ENCODE measurements at regions not wholly inside any gene's neighbourhood (a gene's known extent, or its start where the extent isn't known, plus 50 kb on each side); places are given as distances from the start of the nearest gene placed in this dataset.

- no peaks in the 10 kb centered on the region for H3K9me3 ChIP-seq (ENCODE audit: control insufficient read depth in 1 of 2, low read length in 2 of 2)
- H3K27ac ChIP-seq (ENCODE audit: low read depth, low read length), result no peak overlapping the region
- H3K4me1 ChIP-seq (ENCODE audit: control insufficient read depth in 1 of 2, insufficient read depth in 2 of 2, low read length in 2 of 2), result no peaks in the 10 kb centered on the region
- H3K36me3 ChIP-seq (ENCODE audit: control insufficient read depth in 1 of 2, insufficient read depth in 2 of 2, low read length in 2 of 2), result no peaks in the 10 kb centered on the region
- no peaks in the 10 kb centered on the region for H3K27me3 ChIP-seq (ENCODE audit: control insufficient read depth in 1 of 2, insufficient read depth in 2 of 2, low read length in 2 of 2)
- no peak overlapping the region for H3K4me3 ChIP-seq (ENCODE audit: low read depth in 1 of 2, low read length in 2 of 2)
- H3K9ac ChIP-seq (ENCODE audit: low read depth in 1 of 2, low read length in 2 of 2), result no peak overlapping the region
Measured at GRCh38 chr21:43295066-43295958, 126.5 kb downstream of the CRYAA start.

- Histone ChIP-seq H3K4me3 (ENCODE audit: low read depth in 1 of 2, low read length in 2 of 2) (no peak overlapping the region), H3K27ac (ENCODE audit: low read depth, low read length) (no peak overlapping the region), H3K9ac (ENCODE audit: low read depth in 1 of 2, low read length in 2 of 2) (no peak overlapping the region), H3K27me3 (ENCODE audit: control insufficient read depth in 1 of 2, insufficient read depth in 2 of 2, low read length in 2 of 2) (no peaks in the 10 kb centered on the region), H3K36me3 (ENCODE audit: control insufficient read depth in 1 of 2, insufficient read depth in 2 of 2, low read length in 2 of 2) (no peaks in the 10 kb centered on the region), H3K4me1 (ENCODE audit: control insufficient read depth in 1 of 2, insufficient read depth in 2 of 2, low read length in 2 of 2) (no peaks in the 10 kb centered on the region), H3K9me3 (ENCODE audit: control insufficient read depth in 1 of 2, low read length in 2 of 2) (peaks cover 3 to 4% of the 10 kb centered on the region in 2 donors)
Measured at GRCh38 chr21:43294194-43294902, 125.5 kb downstream of the CRYAA start.

- Histone ChIP-seq H3K9ac (ENCODE audit: low read depth in 1 of 2, low read length in 2 of 2) (no peak overlapping the region), H3K27ac (ENCODE audit: low read depth, low read length) (no peak overlapping the region), H3K27me3 (ENCODE audit: control insufficient read depth in 1 of 2, insufficient read depth in 2 of 2, low read length in 2 of 2) (no peaks in the 10 kb centered on the region), H3K9me3 (ENCODE audit: control insufficient read depth in 1 of 2, low read length in 2 of 2) (peaks cover 4 to 5% of the 10 kb centered on the region in 2 donors), H3K36me3 (ENCODE audit: control insufficient read depth in 1 of 2, insufficient read depth in 2 of 2, low read length in 2 of 2) (no peaks in the 10 kb centered on the region), H3K4me3 (ENCODE audit: low read depth in 1 of 2, low read length in 2 of 2) (no peak overlapping the region), H3K4me1 (ENCODE audit: control insufficient read depth in 1 of 2, insufficient read depth in 2 of 2, low read length in 2 of 2) (peaks cover 0 to 6% of the 10 kb centered on the region in 2 donors)
Measured at GRCh38 chr21:43292866-43293142, 124.0 kb downstream of the CRYAA start.

GRCh38 chr21:43292041-43292865 lies 123.4 kb downstream of the CRYAA start:
- Histone ChIP-seq H3K4me3 (ENCODE audit: low read depth in 1 of 2, low read length in 2 of 2) (no peak overlapping the region), H3K9ac (ENCODE audit: low read depth in 1 of 2, low read length in 2 of 2) (no peak overlapping the region), H3K4me1 (ENCODE audit: control insufficient read depth in 1 of 2, insufficient read depth in 2 of 2, low read length in 2 of 2) (peaks cover 0 to 7% of the 10 kb centered on the region in 2 donors), H3K36me3 (ENCODE audit: control insufficient read depth in 1 of 2, insufficient read depth in 2 of 2, low read length in 2 of 2) (no peaks in the 10 kb centered on the region), H3K27ac (ENCODE audit: low read depth, low read length) (no peak overlapping the region), H3K27me3 (ENCODE audit: control insufficient read depth in 1 of 2, insufficient read depth in 2 of 2, low read length in 2 of 2) (no peaks in the 10 kb centered on the region), H3K9me3 (ENCODE audit: control insufficient read depth in 1 of 2, low read length in 2 of 2) (peaks cover 4 to 5% of the 10 kb centered on the region in 2 donors)

- Histone ChIP-seq H3K9me3 (ENCODE audit: control insufficient read depth in 1 of 2, low read length in 2 of 2) (peaks cover 4 to 5% of the 10 kb centered on the region in 2 donors), H3K36me3 (ENCODE audit: control insufficient read depth in 1 of 2, insufficient read depth in 2 of 2, low read length in 2 of 2) (no peaks in the 10 kb centered on the region), H3K4me3 (ENCODE audit: low read depth in 1 of 2, low read length in 2 of 2) (no peak overlapping the region), H3K27me3 (ENCODE audit: control insufficient read depth in 1 of 2, insufficient read depth in 2 of 2, low read length in 2 of 2) (no peaks in the 10 kb centered on the region), H3K9ac (ENCODE audit: low read depth in 1 of 2, low read length in 2 of 2) (no peak overlapping the region), H3K4me1 (ENCODE audit: control insufficient read depth in 1 of 2, insufficient read depth in 2 of 2, low read length in 2 of 2) (peaks cover 0 to 7% of the 10 kb centered on the region in 2 donors), H3K27ac (ENCODE audit: low read depth, low read length) (no peak overlapping the region)
Measured at GRCh38 chr21:43291347-43291950, 122.6 kb downstream of the CRYAA start.

- peaks cover 4 to 5% of the 10 kb centered on the region in 2 donors for H3K9me3 ChIP-seq (ENCODE audit: control insufficient read depth in 1 of 2, low read length in 2 of 2)
- no peaks in the 10 kb centered on the region for H3K27me3 ChIP-seq (ENCODE audit: control insufficient read depth in 1 of 2, insufficient read depth in 2 of 2, low read length in 2 of 2)
- peaks cover 0 to 7% of the 10 kb centered on the region in 2 donors for H3K4me1 ChIP-seq (ENCODE audit: control insufficient read depth in 1 of 2, insufficient read depth in 2 of 2, low read length in 2 of 2)
- H3K27ac ChIP-seq (ENCODE audit: low read depth, low read length), result no peak overlapping the region
- no peak overlapping the region for H3K4me3 ChIP-seq (ENCODE audit: low read depth in 1 of 2, low read length in 2 of 2)
- H3K9ac ChIP-seq (ENCODE audit: low read depth in 1 of 2, low read length in 2 of 2), result no peak overlapping the region
- no peaks in the 10 kb centered on the region for H3K36me3 ChIP-seq (ENCODE audit: control insufficient read depth in 1 of 2, insufficient read depth in 2 of 2, low read length in 2 of 2)
Measured at GRCh38 chr21:43290421-43291346, 121.9 kb downstream of the CRYAA start.

GRCh38 chr21:43289966-43290365 lies 121.2 kb downstream of the CRYAA start:
- Histone ChIP-seq H3K4me3 (ENCODE audit: low read depth in 1 of 2, low read length in 2 of 2) (no peak overlapping the region), H3K9ac (ENCODE audit: low read depth in 1 of 2, low read length in 2 of 2) (no peak overlapping the region), H3K9me3 (ENCODE audit: control insufficient read depth in 1 of 2, low read length in 2 of 2) (peaks cover 4 to 5% of the 10 kb centered on the region in 2 donors), H3K4me1 (ENCODE audit: control insufficient read depth in 1 of 2, insufficient read depth in 2 of 2, low read length in 2 of 2) (peaks cover 0 to 7% of the 10 kb centered on the region in 2 donors), H3K27me3 (ENCODE audit: control insufficient read depth in 1 of 2, insufficient read depth in 2 of 2, low read length in 2 of 2) (no peaks in the 10 kb centered on the region), H3K27ac (ENCODE audit: low read depth, low read length) (no peak overlapping the region), H3K36me3 (ENCODE audit: control insufficient read depth in 1 of 2, insufficient read depth in 2 of 2, low read length in 2 of 2) (no peaks in the 10 kb centered on the region)

GRCh38 chr21:43289442-43289841 lies 120.6 kb downstream of the CRYAA start:
- Histone ChIP-seq H3K27me3 (ENCODE audit: control insufficient read depth in 1 of 2, insufficient read depth in 2 of 2, low read length in 2 of 2) (no peaks in the 10 kb centered on the region), H3K27ac (ENCODE audit: low read depth, low read length) (no peak overlapping the region), H3K4me1 (ENCODE audit: control insufficient read depth in 1 of 2, insufficient read depth in 2 of 2, low read length in 2 of 2) (peaks cover 0 to 7% of the 10 kb centered on the region in 2 donors), H3K36me3 (ENCODE audit: control insufficient read depth in 1 of 2, insufficient read depth in 2 of 2, low read length in 2 of 2) (no peaks in the 10 kb centered on the region), H3K9ac (ENCODE audit: low read depth in 1 of 2, low read length in 2 of 2) (no peak overlapping the region), H3K4me3 (ENCODE audit: low read depth in 1 of 2, low read length in 2 of 2) (no peak overlapping the region), H3K9me3 (ENCODE audit: control insufficient read depth in 1 of 2, low read length in 2 of 2) (peaks cover 4 to 5% of the 10 kb centered on the region in 2 donors)
